ENCODE measurements at regions not wholly inside any gene's neighbourhood (a gene's known extent, or its start where the extent isn't known, plus 50 kb on each side); places are given as distances from the start of the nearest gene placed in this dataset.
"Not testable (repeated sequence)": the region's sequence is repeated elsewhere in the genome, so short reads cannot be mapped to it uniquely, and the experiment has no call there.

- FAIRE-seq; DNase-seq (ENCODE audit: low spot score in 2 of 2): not testable (repeated sequence)
Measured at GRCh38 chr7:128616799-128617198, 55.3 kb upstream of the GARIN1A start.

All from frontal cortex (tissue), 3 donors.